OCI-LY3 (cell line): ENCODE measurements at regions not wholly inside any gene's neighbourhood (a gene's known extent, or its start where the extent isn't known, plus 50 kb on each side); places are given as distances from the start of the nearest gene placed in this dataset.

ENCODE experiments used
- H2AFZ ChIP-seq: fragments of 200-600, 300-600 bp; shearing (Covaris generic); 2 replicates; pipeline ENCODE4 v1.6.0; 2014; ENCODE audit warnings: antibody characterized with exemption, low read depth, low read length
- H3K27ac ChIP-seq: fragments of 200-600, 300-600 bp; sonication (generic); 2 replicates; pipeline ENCODE4 v1.5.1; 2014; ENCODE audit warnings: mild to moderate bottlenecking, low read length, moderate library complexity, mixed read lengths
- H3K27me3 ChIP-seq: fragments of 200-600, 300-600 bp; sonication (generic); 2 replicates; pipeline ENCODE4 v1.6.1; 2014; ENCODE audit warnings: low read depth, low read length, mixed read lengths
- H3K36me3 ChIP-seq: fragments of 200-600, 300-600 bp; sonication (generic); replicated peaks from 2 replicates; pipeline ENCODE3; 2014; ENCODE audit warnings: low read depth, low read length, mixed read lengths
- H3K4me1 ChIP-seq: fragments of 300-600, 200-600 bp; sonication (generic); 2 replicates; pipeline ENCODE4 v1.6.1; 2014; ENCODE audit warnings: low read length, mixed read lengths
- H3K4me2 ChIP-seq: fragments of 200-600, 300-600 bp; sonication (generic); 2 replicates; pipeline ENCODE4 v1.6.1; 2014; ENCODE audit warnings: low read length, mixed read lengths
- H3K4me3 ChIP-seq: fragments of 300-600, 200-600 bp; sonication (generic); 2 replicates; pipeline ENCODE4 v1.5.1; 2014; ENCODE audit warnings: antibody characterized with exemption, mild to moderate bottlenecking, low read length, moderate library complexity
- H3K79me2 ChIP-seq: fragments of 300-600, 200-600 bp; shearing (Covaris generic); 2 replicates; pipeline ENCODE4 v1.6.1; 2014; ENCODE audit warnings: mild to moderate bottlenecking, low read length, mixed read lengths
- H3K9ac ChIP-seq: fragments of 300-600, 200-600 bp; shearing (Covaris generic); 2 replicates; pipeline ENCODE4 v1.6.0; 2014; ENCODE audit warnings: mild to moderate bottlenecking, low read length, moderate library complexity
- H3K9me3 ChIP-seq: fragments of 200-600, 300-600 bp; shearing (Covaris generic); 2 replicates; pipeline ENCODE4 v1.6.1; 2014; ENCODE audit warnings: low read length, mixed read lengths; ENCODE audit not compliant: insufficient read depth
- H4K20me1 ChIP-seq: fragments of 200-600, 300-600 bp; sonication (generic); 2 replicates; pipeline ENCODE4 v1.6.1; 2016; ENCODE audit warnings: low read length, mixed read lengths; ENCODE audit not compliant: insufficient read depth
- CTCF ChIP-seq: fragments of 200-600, 300-600 bp; sonication (generic); IDR thresholded peaks from 2 replicates; pipeline ENCODE4 v1.5.1; 2014; ENCODE audit warnings: antibody characterized with exemption, low read length, low read depth
- EZH2phosphoT487 ChIP-seq: fragments of 200-600 bp; shearing (Covaris generic); IDR thresholded peaks from 2 replicates; pipeline ENCODE4 v1.6.1; 2018; ENCODE audit warnings: antibody characterized with exemption, mixed run types, low read depth

GRCh38 chr14:104339361-104339760 is 201.0 kb downstream of the KIF26A start:
- H3K27ac ChIP-seq: no peak overlapping the region
- no peaks in the 10 kb centered on the region for H3K27me3 ChIP-seq
- H3K36me3 ChIP-seq: no peaks in the 10 kb centered on the region
- H4K20me1 ChIP-seq: 0 out of 2 replicates have a peak, but pooled peaks cover 3% of the 10 kb centered on the region
- TF ChIP-seq CTCF: no peak
- TF ChIP-seq EZH2phosphoT487: no peak
- no peaks in the 10 kb centered on the region for H3K9me3 ChIP-seq
- H3K4me1 ChIP-seq: no peaks in the 10 kb centered on the region
- no peak overlapping the region for H3K9ac ChIP-seq
- H3K4me3 ChIP-seq: no peak overlapping the region
- no peak overlapping the region for H2AFZ ChIP-seq
- no peaks in the 10 kb centered on the region for H3K79me2 ChIP-seq
- no peak overlapping the region for H3K4me2 ChIP-seq

- Histone ChIP-seq H3K27me3 (no peaks in the 10 kb centered on the region), H3K4me3 (no peak overlapping the region), H3K27ac (no peak overlapping the region), H2AFZ (no peak overlapping the region), H4K20me1 (0 out of 2 replicates have a peak, but pooled peaks cover 3% of the 10 kb centered on the region), H3K4me2 (no peak overlapping the region), H3K9ac (no peak overlapping the region), H3K9me3 (no peaks in the 10 kb centered on the region), H3K79me2 (no peaks in the 10 kb centered on the region), H3K4me1 (no peaks in the 10 kb centered on the region), H3K36me3 (no peaks in the 10 kb centered on the region)
- TF ChIP-seq EZH2phosphoT487: no peak
- TF ChIP-seq CTCF: no peak
Observed at GRCh38 chr14:104339829-104340228, 201.4 kb downstream of the KIF26A start.

- TF ChIP-seq EZH2phosphoT487 (no peak), CTCF (0 out of 2 replicates have a peak, but pooled peaks have one; percentile 7)
- Histone ChIP-seq H3K4me1 (no peaks in the 10 kb centered on the region), H3K9ac (no peak overlapping the region), H2AFZ (no peak overlapping the region), H4K20me1 (0 out of 2 replicates have a peak, but pooled peaks cover 3% of the 10 kb centered on the region), H3K9me3 (no peaks in the 10 kb centered on the region), H3K4me2 (no peak overlapping the region), H3K4me3 (no peak overlapping the region), H3K36me3 (no peaks in the 10 kb centered on the region), H3K27me3 (peaks cover 1% of the 10 kb centered on the region; the same call in 1 of the 2 replicates), H3K79me2 (no peaks in the 10 kb centered on the region), H3K27ac (no peak overlapping the region)
Observed at GRCh38 chr14:104341532-104342434, 203.4 kb downstream of the KIF26A start.

GRCh38 chr14:104342435-104343293 is 204.3 kb downstream of the KIF26A start:
- Histone ChIP-seq H3K4me1 (no peaks in the 10 kb centered on the region), H3K79me2 (no peaks in the 10 kb centered on the region), H3K9ac (no peak overlapping the region), H3K9me3 (no peaks in the 10 kb centered on the region), H3K4me2 (no peak overlapping the region), H3K27ac (no peak overlapping the region), H3K36me3 (no peaks in the 10 kb centered on the region), H3K27me3 (peaks cover 4% of the 10 kb centered on the region; the same call in 1 of the 2 replicates), H3K4me3 (no peak overlapping the region), H4K20me1 (0 out of 2 replicates have a peak, but pooled peaks cover 3% of the 10 kb centered on the region), H2AFZ (no peak overlapping the region)
- TF ChIP-seq EZH2phosphoT487: no peak
- TF ChIP-seq CTCF: no peak
